ENCODE measurements at regions not wholly inside any gene's neighbourhood (a gene's known extent, or its start where the extent isn't known, plus 50 kb on each side); places are given as distances from the start of the nearest gene placed in this dataset.

GRCh38 chr16:54587176-54587515 is 300.6 kb upstream of the IRX3 start:
- Mint-ChIP-seq H3K4me1 (peaks cover 10% of the 10 kb centered on the region), H3K27me3 (ENCODE audit: low read depth) (peaks cover 67% of the 10 kb centered on the region), H3K27ac (no peak overlapping the region), H3K36me3 (ENCODE audit: low read depth) (no peaks in the 10 kb centered on the region), H3K9me3 (no peaks in the 10 kb centered on the region), H3K4me3 (no peak overlapping the region)
- TF ChIP-seq, protein P1, sequence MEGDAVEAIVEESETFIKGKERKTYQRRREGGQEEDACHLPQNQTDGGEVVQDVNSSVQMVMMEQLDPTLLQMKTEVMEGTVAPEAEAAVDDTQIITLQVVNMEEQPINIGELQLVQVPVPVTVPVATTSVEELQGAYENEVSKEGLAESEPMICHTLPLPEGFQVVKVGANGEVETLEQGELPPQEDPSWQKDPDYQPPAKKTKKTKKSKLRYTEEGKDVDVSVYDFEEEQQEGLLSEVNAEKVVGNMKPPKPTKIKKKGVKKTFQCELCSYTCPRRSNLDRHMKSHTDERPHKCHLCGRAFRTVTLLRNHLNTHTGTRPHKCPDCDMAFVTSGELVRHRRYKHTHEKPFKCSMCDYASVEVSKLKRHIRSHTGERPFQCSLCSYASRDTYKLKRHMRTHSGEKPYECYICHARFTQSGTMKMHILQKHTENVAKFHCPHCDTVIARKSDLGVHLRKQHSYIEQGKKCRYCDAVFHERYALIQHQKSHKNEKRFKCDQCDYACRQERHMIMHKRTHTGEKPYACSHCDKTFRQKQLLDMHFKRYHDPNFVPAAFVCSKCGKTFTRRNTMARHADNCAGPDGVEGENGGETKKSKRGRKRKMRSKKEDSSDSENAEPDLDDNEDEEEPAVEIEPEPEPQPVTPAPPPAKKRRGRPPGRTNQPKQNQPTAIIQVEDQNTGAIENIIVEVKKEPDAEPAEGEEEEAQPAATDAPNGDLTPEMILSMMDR (IDR thresholded peaks at IDR 0.05; ENCODE audit: unreplicated experiment in 3 of 3): no peak

DNA sequence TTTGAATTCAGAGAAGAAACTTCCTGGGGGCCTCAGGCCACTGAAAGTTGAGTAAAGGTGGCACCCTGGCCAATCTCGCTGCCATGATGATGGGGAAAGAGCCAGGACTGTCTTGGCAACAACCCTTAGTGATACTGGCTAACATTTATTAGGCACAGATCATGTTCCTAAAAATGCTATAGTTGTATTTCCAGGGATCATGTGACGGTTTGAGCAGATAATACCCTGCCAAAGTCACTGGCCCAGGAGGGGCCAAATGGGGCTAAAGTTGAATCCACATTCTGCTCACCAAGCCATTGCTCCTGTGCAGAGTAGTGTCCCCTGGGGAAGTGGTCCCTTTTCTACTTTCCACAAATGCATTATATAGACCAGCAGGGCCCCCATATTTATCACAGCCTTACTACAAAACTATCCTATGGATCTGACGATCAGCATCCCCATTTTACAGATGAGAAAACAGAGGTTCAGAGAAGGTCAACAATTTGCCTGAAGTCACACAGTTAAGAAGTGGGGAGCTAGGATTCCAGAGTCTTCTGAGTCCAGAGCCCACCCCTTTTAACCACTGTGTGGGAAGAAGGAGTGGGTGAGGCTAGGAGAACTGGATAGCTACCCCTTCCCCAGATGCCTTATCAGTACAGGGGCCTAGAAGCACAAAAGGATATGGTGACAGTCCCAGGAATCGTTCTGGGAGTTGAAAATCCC is 300.0 kb upstream of the IRX3 start:
- Mint-ChIP-seq H3K27ac (no peak overlapping the region), H3K4me1 (peaks cover 10% of the 10 kb centered on the region), H3K36me3 (ENCODE audit: low read depth) (no peaks in the 10 kb centered on the region), H3K4me3 (no peak overlapping the region), H3K27me3 (ENCODE audit: low read depth) (peaks cover 69% of the 10 kb centered on the region), H3K9me3 (no peaks in the 10 kb centered on the region)
- TF ChIP-seq, protein P1 (IDR thresholded peaks at IDR 0.05; ENCODE audit: unreplicated experiment in 3 of 3): no peak

- TF ChIP-seq, protein P1 (IDR thresholded peaks at IDR 0.05; ENCODE audit: unreplicated experiment in 3 of 3): no peak
- H3K36me3 Mint-ChIP-seq (ENCODE audit: low read depth): no peaks in the 10 kb centered on the region
- H3K27me3 Mint-ChIP-seq (ENCODE audit: low read depth): peaks cover 70% of the 10 kb centered on the region
- H3K4me3 Mint-ChIP-seq: peak overlapping the region in 1 of 3 experiments; percentile 30
- no peak overlapping the region for H3K27ac Mint-ChIP-seq
- H3K4me1 Mint-ChIP-seq: peaks cover 10% of the 10 kb centered on the region
- H3K9me3 Mint-ChIP-seq: no peaks in the 10 kb centered on the region
These were observed 299.4 kb upstream of the IRX3 start for GRCh38 chr16:54585998-54586340.

DNA sequence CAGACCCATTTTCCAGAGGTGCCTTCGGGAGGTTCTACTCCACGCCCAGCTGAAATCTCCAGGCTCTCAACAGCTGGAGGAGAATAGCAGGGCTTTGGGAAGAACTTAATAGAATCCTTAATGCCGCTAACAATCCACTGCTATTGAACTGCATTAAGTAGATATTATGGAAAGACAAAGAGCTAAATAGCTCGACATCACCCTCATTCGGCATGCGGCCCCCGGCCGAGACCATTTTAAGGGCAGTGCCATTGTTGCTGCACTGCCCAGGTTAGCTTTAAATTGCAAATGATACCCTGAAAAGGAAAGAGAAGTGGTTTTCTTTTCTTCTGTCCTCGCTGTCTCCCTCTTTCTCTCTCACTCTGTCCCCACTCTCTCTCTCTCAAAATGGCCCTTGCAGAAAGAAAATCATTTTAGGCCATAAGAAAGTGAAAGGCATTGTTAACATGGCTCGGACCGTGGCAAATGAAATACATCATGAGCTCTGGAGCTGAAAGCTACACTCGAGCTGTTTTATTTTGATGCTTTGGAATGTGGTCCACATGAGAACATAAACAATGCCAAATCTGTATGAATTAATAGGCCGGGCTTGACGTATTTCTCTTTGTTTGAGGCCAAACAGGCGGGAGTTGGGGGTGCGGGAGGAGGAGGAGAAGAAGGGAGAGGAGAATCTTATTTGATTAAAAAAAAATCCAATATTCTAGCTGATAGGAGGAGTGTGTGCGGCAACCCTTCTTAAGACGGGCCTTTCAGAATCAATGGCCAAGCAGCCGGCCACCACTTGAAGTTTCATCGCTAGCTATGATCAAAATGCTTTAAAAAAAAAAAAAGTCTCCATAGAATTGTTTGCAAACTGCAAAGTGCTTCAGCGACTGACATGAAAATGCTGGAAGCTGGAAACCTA is 298.8 kb upstream of the IRX3 start:
- Mint-ChIP-seq H3K36me3 (ENCODE audit: low read depth) (no peaks in the 10 kb centered on the region), H3K4me1 (peaks cover 10% of the 10 kb centered on the region), H3K4me3 (peak overlapping the region in 2 of 3 experiments; percentile 1 to 9), H3K27ac (peak overlapping the region in 1 of 3 experiments; percentile 1), H3K9me3 (no peaks in the 10 kb centered on the region), H3K27me3 (ENCODE audit: low read depth) (peaks cover 67% of the 10 kb centered on the region)
- TF ChIP-seq, protein P1 (IDR thresholded peaks at IDR 0.05; ENCODE audit: unreplicated experiment in 3 of 3): no peak

DNA sequence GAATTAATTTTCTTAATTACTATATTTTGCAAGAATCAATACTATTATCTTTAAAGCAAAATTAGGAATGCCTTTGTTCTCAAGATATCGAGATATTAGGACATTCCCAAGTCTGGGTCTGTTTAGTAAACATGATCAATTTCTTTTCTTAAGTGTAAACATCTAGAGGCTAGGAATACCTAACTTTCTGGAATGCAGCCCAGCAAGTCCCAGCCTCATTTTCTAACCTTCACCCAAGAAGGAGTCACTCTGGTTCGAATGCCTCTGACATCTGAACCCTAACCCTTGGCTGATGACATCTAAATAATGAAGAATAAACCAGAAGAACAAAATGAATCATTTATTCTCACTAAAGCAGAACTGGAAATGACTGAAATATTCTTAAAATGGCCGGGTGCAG is 297.5 kb upstream of the IRX3 start:
- Mint-ChIP-seq H3K27me3 (ENCODE audit: low read depth) (peaks cover 67% of the 10 kb centered on the region), H3K4me3 (no peak overlapping the region), H3K27ac (no peak overlapping the region), H3K4me1 (peaks cover 10% of the 10 kb centered on the region), H3K36me3 (ENCODE audit: low read depth) (no peaks in the 10 kb centered on the region), H3K9me3 (no peaks in the 10 kb centered on the region)
- TF ChIP-seq, protein P1 (IDR thresholded peaks at IDR 0.05; ENCODE audit: unreplicated experiment in 3 of 3): no peak
